SK-N-SH treated with all-trans-retinoic acid at 6 μM for 48 hours (cell line): ENCODE measurements at regions not wholly inside any gene's neighbourhood (a gene's known extent, or its start where the extent isn't known, plus 50 kb on each side); places are given as distances from the start of the nearest gene placed in this dataset.

Experiments
- ATAC-seq: fragments of 200-7000 bp; cut with Tn5 transposase; 3 replicates; pipeline ENCODE4 v1.9.1; 2020; ENCODE audit warnings: mild to moderate bottlenecking, moderate library complexity
- ARNTL ChIP-seq: fragments of 450-650 bp; formaldehyde crosslinking; IDR thresholded peaks from 2 replicates; pipeline ENCODE4 v1.5.0; 2020; ENCODE audit warnings: low read depth, mild to moderate bottlenecking, moderate library complexity, borderline replicate concordance
- CSDC2 ChIP-seq: fragments of 250-450 bp; sonication (Bioruptor Pico); IDR thresholded peaks from 2 replicates; pipeline ENCODE4 v1.5.0; 2020; ENCODE audit warnings: mild to moderate bottlenecking, moderate library complexity
- ESRRG ChIP-seq: fragments of 250-450 bp; sonication (Bioruptor Pico); IDR thresholded peaks from 2 replicates; pipeline ENCODE4 v1.6.1; 2021; ENCODE audit warnings: mild to moderate bottlenecking
- GLIS3 ChIP-seq: fragments of 250-450 bp; sonication (Bioruptor Pico); IDR thresholded peaks from 2 replicates; pipeline ENCODE4 v1.5.0; 2020; ENCODE audit warnings: mild to moderate bottlenecking, moderate library complexity
- OSR1 ChIP-seq: fragments of 250-450 bp; sonication (Bioruptor Pico); IDR thresholded peaks from 2 replicates; pipeline ENCODE4 v1.8.0; 2022; ENCODE audit warnings: moderate library complexity, mild to moderate bottlenecking, inconsistent platforms
- PATZ1 ChIP-seq: fragments of 250-450 bp; sonication (Bioruptor Pico); IDR thresholded peaks from 2 replicates; pipeline ENCODE4 v1.8.0; 2020; ENCODE audit warnings: mild to moderate bottlenecking, moderate library complexity, borderline replicate concordance
- PPARA ChIP-seq: fragments of 250-450 bp; sonication (Bioruptor Pico); IDR thresholded peaks from 2 replicates; pipeline ENCODE4 v1.5.0; 2020; ENCODE audit warnings: mild to moderate bottlenecking, borderline replicate concordance
- RARB ChIP-seq: fragments of 250-450 bp; sonication (Bioruptor Pico); IDR thresholded peaks from 2 replicates; pipeline ENCODE4 v1.8.0; 2021; ENCODE audit warnings: mild to moderate bottlenecking, moderate library complexity
- SNAI2 ChIP-seq: fragments of 250-450 bp; sonication (Bioruptor Pico); IDR thresholded peaks from 2 replicates; pipeline ENCODE4 v1.5.0; 2020; ENCODE audit warnings: mild to moderate bottlenecking, moderate library complexity
- TCF4 ChIP-seq: fragments of 250-450 bp; sonication (Bioruptor Pico); IDR thresholded peaks from 2 replicates; pipeline ENCODE4 v1.8.0; 2021; ENCODE audit warnings: mild to moderate bottlenecking, moderate library complexity, borderline replicate concordance
- TOX ChIP-seq: fragments of 250-450 bp; sonication (Bioruptor Pico); IDR thresholded peaks from 2 replicates; pipeline ENCODE4 v1.8.0; 2021; ENCODE audit warnings: mild to moderate bottlenecking, moderate library complexity, borderline replicate concordance
- ZC3H10 ChIP-seq: fragments of 250-450 bp; sonication (Bioruptor Pico); IDR thresholded peaks from 2 replicates; pipeline ENCODE4 v1.5.1; 2021; ENCODE audit warnings: mild to moderate bottlenecking, moderate library complexity
- ZFP3 ChIP-seq: fragments of 250-450 bp; sonication (Bioruptor Pico); IDR thresholded peaks from 2 replicates; pipeline ENCODE4 v1.5.0; 2020; ENCODE audit warnings: mild to moderate bottlenecking, moderate library complexity
- ZFP30 ChIP-seq: fragments of 450-650 bp; formaldehyde crosslinking; IDR thresholded peaks from 2 replicates; pipeline ENCODE4 v1.5.0; 2022; ENCODE audit warnings: mild to moderate bottlenecking, moderate library complexity
- ZNF70 ChIP-seq: fragments of 450-650 bp; formaldehyde crosslinking; IDR thresholded peaks from 2 replicates; pipeline ENCODE4 v1.5.0; 2020; ENCODE audit warnings: mild to moderate bottlenecking, moderate library complexity
- ZNF8 ChIP-seq: fragments of 450-650 bp; formaldehyde crosslinking; IDR thresholded peaks from 2 replicates; pipeline ENCODE4 v1.5.0; 2020; ENCODE audit warnings: mild to moderate bottlenecking, moderate library complexity
- TF ChIP-seq, protein P1 (sequence below): fragments of 250-450 bp; sonication (Bioruptor Pico); IDR thresholded peaks from 2 replicates; pipeline ENCODE4 v1.5.1; 2021; ENCODE audit warnings: mild to moderate bottlenecking, moderate library complexity
- TF ChIP-seq, protein P2 (sequence below): fragments of 250-450 bp; sonication (Bioruptor Pico); IDR thresholded peaks from 2 replicates; pipeline ENCODE4 v1.5.0; 2020; ENCODE audit warnings: mild to moderate bottlenecking, moderate library complexity
- TF ChIP-seq, protein P3 (sequence below): fragments of 250-450 bp; sonication (Bioruptor Pico); IDR thresholded peaks from 2 replicates; pipeline ENCODE4 v1.8.0; 2021; ENCODE audit warnings: low read depth, mild to moderate bottlenecking, moderate library complexity, borderline replicate concordance
- TF ChIP-seq, protein P4 (sequence below): fragments of 250-450 bp; sonication (Bioruptor Pico); IDR thresholded peaks from 2 replicates; pipeline ENCODE4 v1.5.1; 2020; ENCODE audit warnings: low read depth, mild to moderate bottlenecking, moderate library complexity

DNA sequence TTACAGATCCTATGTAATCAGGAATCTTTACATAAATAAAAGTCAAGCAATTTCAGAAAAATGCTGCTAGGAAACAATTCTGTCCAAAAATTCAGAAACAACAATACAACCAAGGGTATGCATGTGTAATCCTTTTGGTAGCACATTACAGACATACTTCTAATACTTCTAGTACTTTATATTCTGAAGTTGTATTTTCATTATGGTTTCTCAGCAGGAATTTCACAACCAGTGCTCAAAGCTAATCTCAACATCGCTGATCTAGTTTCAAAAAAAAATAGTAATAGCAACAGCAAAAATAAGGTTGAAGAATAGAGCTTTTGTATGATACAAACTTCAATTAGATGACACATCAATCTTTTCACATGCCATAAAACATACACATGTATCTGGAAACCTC, 545.2 kb downstream of the LTN1 start:
- ATAC-seq = no peak

DNA sequence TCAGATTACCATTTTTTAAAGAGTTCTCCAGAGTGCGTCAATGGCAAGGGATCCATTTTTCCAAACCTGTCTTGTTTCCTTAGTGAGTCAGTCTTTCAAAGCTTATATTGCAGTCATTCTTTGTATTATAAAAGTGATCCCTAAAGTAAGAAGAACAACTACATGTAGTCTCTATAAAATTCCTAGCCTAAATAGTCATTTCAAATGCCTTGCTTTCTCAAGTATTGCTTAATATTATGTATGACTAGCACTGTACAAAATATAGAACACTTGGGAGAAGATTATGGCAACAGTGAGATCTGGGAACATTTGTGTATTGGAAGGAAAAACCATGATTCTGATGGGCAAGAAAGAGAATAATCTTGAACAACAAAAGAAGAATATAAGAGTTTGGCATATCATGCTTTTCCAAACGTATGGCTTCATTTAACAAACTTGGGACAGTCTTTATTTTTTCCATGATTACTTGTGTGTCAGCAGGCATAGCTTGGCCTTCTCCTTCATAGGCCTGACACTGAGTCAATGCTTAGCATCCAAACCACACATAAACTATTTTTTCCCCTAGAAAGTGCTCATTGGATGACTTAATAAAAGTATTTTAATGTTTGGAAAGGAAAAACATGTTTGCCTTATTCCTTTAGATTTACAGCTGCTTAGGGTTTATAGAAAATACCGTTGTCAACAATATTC, 547.4 kb downstream of the LTN1 start:
- TF ChIP-seq ZC3H10 (CRISPR knock-in tag) = no peak
- TF ChIP-seq PPARA (CRISPR knock-in tag) = no peak
- TF ChIP-seq ZNF70 (CRISPR knock-in tag) = no peak
- ATAC-seq = no peak

More for the DNA sequence above, 545.2 kb downstream of the LTN1 start:
- TF ChIP-seq OSR1 (CRISPR knock-in tag) (no peak), ZFP30 (CRISPR knock-in tag) (no peak)

- TF ChIP-seq PATZ1 (CRISPR knock-in tag) (no peak), PPARA (CRISPR knock-in tag) (no peak), SNAI2 (CRISPR knock-in tag) (no peak), ZC3H10 (CRISPR knock-in tag) (no peak), ZNF8 (CRISPR knock-in tag) (no peak), RARB (CRISPR knock-in tag) (no peak)
- TF ChIP-seq, protein P1, sequence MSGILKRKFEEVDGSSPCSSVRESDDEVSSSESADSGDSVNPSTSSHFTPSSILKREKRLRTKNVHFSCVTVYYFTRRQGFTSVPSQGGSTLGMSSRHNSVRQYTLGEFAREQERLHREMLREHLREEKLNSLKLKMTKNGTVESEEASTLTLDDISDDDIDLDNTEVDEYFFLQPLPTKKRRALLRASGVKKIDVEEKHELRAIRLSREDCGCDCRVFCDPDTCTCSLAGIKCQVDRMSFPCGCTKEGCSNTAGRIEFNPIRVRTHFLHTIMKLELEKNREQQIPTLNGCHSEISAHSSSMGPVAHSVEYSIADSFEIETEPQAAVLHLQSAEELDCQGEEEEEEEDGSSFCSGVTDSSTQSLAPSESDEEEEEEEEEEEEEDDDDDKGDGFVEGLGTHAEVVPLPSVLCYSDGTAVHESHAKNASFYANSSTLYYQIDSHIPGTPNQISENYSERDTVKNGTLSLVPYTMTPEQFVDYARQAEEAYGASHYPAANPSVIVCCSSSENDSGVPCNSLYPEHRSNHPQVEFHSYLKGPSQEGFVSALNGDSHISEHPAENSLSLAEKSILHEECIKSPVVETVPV (CRISPR knock-in tag) = no peak
- TF ChIP-seq, protein P2, sequence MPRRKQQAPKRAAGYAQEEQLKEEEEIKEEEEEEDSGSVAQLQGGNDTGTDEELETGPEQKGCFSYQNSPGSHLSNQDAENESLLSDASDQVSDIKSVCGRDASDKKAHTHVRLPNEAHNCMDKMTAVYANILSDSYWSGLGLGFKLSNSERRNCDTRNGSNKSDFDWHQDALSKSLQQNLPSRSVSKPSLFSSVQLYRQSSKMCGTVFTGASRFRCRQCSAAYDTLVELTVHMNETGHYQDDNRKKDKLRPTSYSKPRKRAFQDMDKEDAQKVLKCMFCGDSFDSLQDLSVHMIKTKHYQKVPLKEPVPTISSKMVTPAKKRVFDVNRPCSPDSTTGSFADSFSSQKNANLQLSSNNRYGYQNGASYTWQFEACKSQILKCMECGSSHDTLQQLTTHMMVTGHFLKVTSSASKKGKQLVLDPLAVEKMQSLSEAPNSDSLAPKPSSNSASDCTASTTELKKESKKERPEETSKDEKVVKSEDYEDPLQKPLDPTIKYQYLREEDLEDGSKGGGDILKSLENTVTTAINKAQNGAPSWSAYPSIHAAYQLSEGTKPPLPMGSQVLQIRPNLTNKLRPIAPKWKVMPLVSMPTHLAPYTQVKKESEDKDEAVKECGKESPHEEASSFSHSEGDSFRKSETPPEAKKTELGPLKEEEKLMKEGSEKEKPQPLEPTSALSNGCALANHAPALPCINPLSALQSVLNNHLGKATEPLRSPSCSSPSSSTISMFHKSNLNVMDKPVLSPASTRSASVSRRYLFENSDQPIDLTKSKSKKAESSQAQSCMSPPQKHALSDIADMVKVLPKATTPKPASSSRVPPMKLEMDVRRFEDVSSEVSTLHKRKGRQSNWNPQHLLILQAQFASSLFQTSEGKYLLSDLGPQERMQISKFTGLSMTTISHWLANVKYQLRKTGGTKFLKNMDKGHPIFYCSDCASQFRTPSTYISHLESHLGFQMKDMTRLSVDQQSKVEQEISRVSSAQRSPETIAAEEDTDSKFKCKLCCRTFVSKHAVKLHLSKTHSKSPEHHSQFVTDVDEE = no peak
- no peak for ATAC-seq
Observed at GRCh38 chr21:28444557-28444956, 548.1 kb downstream of the LTN1 start.

DNA sequence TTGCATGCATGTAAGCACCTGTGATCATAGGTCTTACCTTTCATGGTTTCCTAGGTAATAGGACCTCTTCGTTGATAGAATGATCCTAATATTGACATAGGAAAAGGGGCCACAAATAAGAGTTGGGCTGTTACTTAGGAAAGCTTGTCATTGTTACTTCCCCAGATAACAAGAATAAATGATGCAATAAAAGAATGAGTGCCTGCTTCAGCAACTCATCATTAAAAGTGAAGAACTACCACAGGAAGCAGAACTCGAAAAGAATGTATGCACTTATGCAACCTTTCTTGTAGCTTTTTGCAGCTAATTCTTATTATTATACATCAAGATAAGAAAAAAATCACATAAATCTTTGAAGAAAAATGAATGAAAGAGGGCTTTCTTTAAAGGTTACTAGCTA, 548.6 kb downstream of the LTN1 start:
- ATAC-seq = no peak
- no peak for TF ChIP-seq ZFP30 (CRISPR knock-in tag)
- no peak for TF ChIP-seq CSDC2 (CRISPR knock-in tag)
- TF ChIP-seq, protein P3, sequence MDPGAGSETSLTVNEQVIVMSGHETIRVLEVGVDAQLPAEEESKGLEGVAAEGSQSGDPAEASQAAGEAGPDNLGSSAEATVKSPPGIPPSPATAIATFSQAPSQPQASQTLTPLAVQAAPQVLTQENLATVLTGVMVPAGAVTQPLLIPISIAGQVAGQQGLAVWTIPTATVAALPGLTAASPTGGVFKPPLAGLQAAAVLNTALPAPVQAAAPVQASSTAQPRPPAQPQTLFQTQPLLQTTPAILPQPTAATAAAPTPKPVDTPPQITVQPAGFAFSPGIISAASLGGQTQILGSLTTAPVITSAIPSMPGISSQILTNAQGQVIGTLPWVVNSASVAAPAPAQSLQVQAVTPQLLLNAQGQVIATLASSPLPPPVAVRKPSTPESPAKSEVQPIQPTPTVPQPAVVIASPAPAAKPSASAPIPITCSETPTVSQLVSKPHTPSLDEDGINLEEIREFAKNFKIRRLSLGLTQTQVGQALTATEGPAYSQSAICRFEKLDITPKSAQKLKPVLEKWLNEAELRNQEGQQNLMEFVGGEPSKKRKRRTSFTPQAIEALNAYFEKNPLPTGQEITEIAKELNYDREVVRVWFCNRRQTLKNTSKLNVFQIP (CRISPR knock-in tag) = no peak
- TF ChIP-seq ZC3H10 (CRISPR knock-in tag) = no peak
- no peak for TF ChIP-seq SNAI2 (CRISPR knock-in tag)
- no peak for TF ChIP-seq TOX (CRISPR knock-in tag)
- TF ChIP-seq TCF4 (CRISPR knock-in tag) = no peak
- TF ChIP-seq, protein P4, sequence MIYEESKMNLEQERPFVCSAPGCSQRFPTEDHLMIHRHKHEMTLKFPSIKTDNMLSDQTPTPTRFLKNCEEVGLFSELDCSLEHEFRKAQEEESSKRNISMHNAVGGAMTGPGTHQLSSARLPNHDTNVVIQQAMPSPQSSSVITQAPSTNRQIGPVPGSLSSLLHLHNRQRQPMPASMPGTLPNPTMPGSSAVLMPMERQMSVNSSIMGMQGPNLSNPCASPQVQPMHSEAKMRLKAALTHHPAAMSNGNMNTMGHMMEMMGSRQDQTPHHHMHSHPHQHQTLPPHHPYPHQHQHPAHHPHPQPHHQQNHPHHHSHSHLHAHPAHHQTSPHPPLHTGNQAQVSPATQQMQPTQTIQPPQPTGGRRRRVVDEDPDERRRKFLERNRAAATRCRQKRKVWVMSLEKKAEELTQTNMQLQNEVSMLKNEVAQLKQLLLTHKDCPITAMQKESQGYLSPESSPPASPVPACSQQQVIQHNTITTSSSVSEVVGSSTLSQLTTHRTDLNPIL (CRISPR knock-in tag) = no peak
- no peak for TF ChIP-seq PATZ1 (CRISPR knock-in tag)
- TF ChIP-seq, protein P2 = no peak
- no peak for TF ChIP-seq ARNTL
- TF ChIP-seq ZNF8 (CRISPR knock-in tag) = no peak
- TF ChIP-seq ESRRG (CRISPR knock-in tag) = no peak
- no peak for TF ChIP-seq ZFP3 (CRISPR knock-in tag)
- no peak for TF ChIP-seq GLIS3 (CRISPR knock-in tag)
